ENCODE measurements at regions not wholly inside any gene's neighbourhood (a gene's known extent, or its start where the extent isn't known, plus 50 kb on each side); places are given as distances from the start of the nearest gene placed in this dataset.
"Not testable (repeated sequence)": the region's sequence is repeated elsewhere in the genome, so short reads cannot be mapped to it uniquely, and the experiment has no call there.

DNA sequence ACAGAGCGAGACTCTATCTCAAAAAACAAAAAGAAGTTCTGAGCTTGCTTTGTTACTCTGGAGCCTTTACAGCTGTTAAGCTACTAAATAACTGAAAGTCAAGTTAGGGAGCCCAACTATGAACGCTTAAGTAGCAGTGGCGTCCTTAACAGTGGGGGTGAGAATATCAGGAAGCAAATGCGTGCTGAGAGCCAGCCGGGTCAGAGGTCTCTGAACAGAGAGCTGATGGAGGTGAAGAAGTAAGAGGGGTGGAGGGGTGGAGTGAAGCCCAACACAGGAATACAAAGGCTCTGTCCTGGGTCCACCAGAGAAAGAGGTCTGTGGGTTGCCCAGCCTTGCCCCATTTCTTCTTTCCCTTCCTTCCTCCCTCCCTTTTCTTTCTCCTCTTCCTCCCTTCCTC is 104.1 kb upstream of the GATA6 start:
- no peaks in the 10 kb centered on the region for H3K4me1 ChIP-seq (ENCODE audit: control insufficient read depth in 2 of 2, insufficient read depth in 2 of 2, low read length in 2 of 2)
- no peak overlapping the region for H3K4me3 Mint-ChIP-seq
- DNase-seq (no peak), ATAC-seq (no peak)
- H3K9me3 Mint-ChIP-seq = peaks cover 0 to 5% (median 0%) of the 10 kb centered on the region in 11 donors
- intact Hi-C loops (cut with micrococcal nuclease) = no loop called here
- H3K27ac Mint-ChIP-seq = no peak overlapping the region
- H3K36me3 ChIP-seq (ENCODE audit: control insufficient read depth in 2 of 3, insufficient read depth in 3 of 3, low read length in 3 of 3) = no peaks in the 10 kb centered on the region
- ChIA-PET CTCF (no interaction called here), POLR2A (no interaction called here)
- peaks cover 0 to 13% (median 11%) of the 10 kb centered on the region in 5 donors for H3K27me3 Mint-ChIP-seq
- no peaks in the 10 kb centered on the region for H3K27me3 ChIP-seq (ENCODE audit: control insufficient read depth in 2 of 2, insufficient read depth in 2 of 2, low read length in 2 of 2)
- H3K4me1 Mint-ChIP-seq = peaks cover 0 to 2% (median 0%) of the 10 kb centered on the region in 7 donors
- no peaks in the 10 kb centered on the region for H3K9me3 ChIP-seq (ENCODE audit: control insufficient read depth in 2 of 3, low read length in 3 of 3)
- H3K27ac ChIP-seq (ENCODE audit: low read depth, low read length) = no peak overlapping the region
- no peaks in the 10 kb centered on the region for H3K36me3 Mint-ChIP-seq
- H3K4me3 ChIP-seq (ENCODE audit: low read length) = no peak overlapping the region

DNA sequence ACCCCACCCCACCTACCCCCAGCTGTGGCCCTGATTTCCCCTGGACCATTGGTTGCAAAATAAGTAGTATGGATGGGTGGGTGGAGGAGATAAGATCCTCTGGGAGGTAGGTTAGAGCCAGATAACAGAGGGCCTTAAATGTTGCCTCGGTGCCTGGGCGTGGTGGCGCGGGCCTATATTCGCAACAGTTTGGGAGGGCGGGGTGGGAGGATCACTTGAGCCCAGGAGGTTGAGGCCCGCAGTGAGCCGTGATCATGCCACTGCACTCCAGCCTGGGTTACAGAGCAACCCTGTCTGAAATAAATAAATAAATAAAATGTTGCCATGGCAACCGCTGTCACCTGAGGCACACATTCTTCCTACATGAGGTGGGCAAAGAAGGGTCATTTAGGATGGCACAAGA is 103.3 kb upstream of the GATA6 start:
- ATAC-seq = no peak
- ChIA-PET CTCF (no interaction called here), POLR2A (no interaction called here)
- H3K27me3 ChIP-seq (ENCODE audit: control insufficient read depth in 2 of 2, insufficient read depth in 2 of 2, low read length in 2 of 2) = no peaks in the 10 kb centered on the region
- H3K36me3 Mint-ChIP-seq = no peaks in the 10 kb centered on the region
- H3K9me3 Mint-ChIP-seq = peaks cover 0 to 5% (median 0%) of the 10 kb centered on the region in 11 donors
- H3K4me3 ChIP-seq (ENCODE audit: low read length) = no peak overlapping the region
- H3K9me3 ChIP-seq (ENCODE audit: control insufficient read depth in 2 of 3, low read length in 3 of 3) = no peaks in the 10 kb centered on the region
- no peak overlapping the region for H3K4me3 Mint-ChIP-seq
- H3K27ac Mint-ChIP-seq = no peak overlapping the region
- DNase-seq = no peak
- intact Hi-C loops (cut with micrococcal nuclease) = no loop called here
- H3K36me3 ChIP-seq (ENCODE audit: control insufficient read depth in 2 of 3, insufficient read depth in 3 of 3, low read length in 3 of 3) = no peaks in the 10 kb centered on the region
- no peak overlapping the region for H3K27ac ChIP-seq (ENCODE audit: low read depth, low read length)
- H3K4me1 ChIP-seq (ENCODE audit: control insufficient read depth in 2 of 2, insufficient read depth in 2 of 2, low read length in 2 of 2) = no peaks in the 10 kb centered on the region
- H3K4me1 Mint-ChIP-seq = peaks cover 0 to 2% (median 0%) of the 10 kb centered on the region in 7 donors
- H3K27me3 Mint-ChIP-seq = peaks cover 0 to 13% (median 11%) of the 10 kb centered on the region in 5 donors

- H3K4me1 Mint-ChIP-seq = peaks cover 0 to 2% (median 0%) of the 10 kb centered on the region in 7 donors
- Histone ChIP-seq H3K27me3 (ENCODE audit: control insufficient read depth in 2 of 2, insufficient read depth in 2 of 2, low read length in 2 of 2) (no peaks in the 10 kb centered on the region), H3K4me3 (ENCODE audit: low read length) (no peak overlapping the region), H3K4me1 (ENCODE audit: control insufficient read depth in 2 of 2, insufficient read depth in 2 of 2, low read length in 2 of 2) (no peaks in the 10 kb centered on the region), H3K27ac (ENCODE audit: low read depth, low read length) (no peak overlapping the region), H3K36me3 (ENCODE audit: control insufficient read depth in 2 of 3, insufficient read depth in 3 of 3, low read length in 3 of 3) (no peaks in the 10 kb centered on the region), H3K9me3 (ENCODE audit: control insufficient read depth in 2 of 3, low read length in 3 of 3) (no peaks in the 10 kb centered on the region)
- ChIA-PET POLR2A (no interaction called here), CTCF (no interaction called here)
- no peaks in the 10 kb centered on the region for H3K36me3 Mint-ChIP-seq
- H3K9me3 Mint-ChIP-seq = peaks cover 0 to 5% (median 0%) of the 10 kb centered on the region in 11 donors
- DNase-seq = no peak
- no peak overlapping the region for H3K4me3 Mint-ChIP-seq
- no peak overlapping the region for H3K27ac Mint-ChIP-seq
- intact Hi-C loops (cut with micrococcal nuclease) = no loop called here
- H3K27me3 Mint-ChIP-seq = peaks cover 0 to 13% (median 9%) of the 10 kb centered on the region in 5 donors
- no peak for ATAC-seq
Observed at GRCh38 chr18:22067109-22067508, 102.3 kb upstream of the GATA6 start.

GRCh38 chr18:22067682-22068081 is 101.7 kb upstream of the GATA6 start:
- intact Hi-C loops (cut with micrococcal nuclease) = no loop called here
- CTCF ChIA-PET = no interaction called here

DNA sequence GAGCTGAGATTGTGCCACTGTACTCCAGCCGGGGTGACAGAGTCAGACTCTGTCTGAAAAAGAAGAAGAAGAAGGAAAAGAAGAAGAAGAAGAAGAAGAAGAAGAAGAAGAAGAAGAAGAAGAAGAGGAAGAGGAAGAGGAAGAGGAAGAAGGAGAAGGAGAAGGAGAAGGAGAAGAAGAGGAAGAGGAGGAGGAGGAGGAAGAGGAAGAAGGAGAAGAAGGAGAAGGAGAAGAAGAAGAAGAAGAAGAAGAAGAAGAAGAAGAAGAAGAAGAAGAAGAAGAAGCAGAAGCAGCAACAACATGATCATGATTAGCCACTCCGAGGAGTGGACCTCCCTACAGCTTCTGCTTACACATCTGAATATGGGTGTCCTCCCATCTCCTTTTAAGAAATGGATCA is 100.6 kb upstream of the GATA6 start:
- H3K9me3 ChIP-seq (ENCODE audit: control insufficient read depth in 2 of 3, low read length in 3 of 3); H3K9me3 Mint-ChIP-seq; POLR2A ChIA-PET; intact Hi-C loops (cut with micrococcal nuclease); H3K27ac Mint-ChIP-seq; H3K27ac ChIP-seq (ENCODE audit: low read depth, low read length); DNase-seq; H3K4me3 Mint-ChIP-seq; H3K4me3 ChIP-seq (ENCODE audit: low read length); H3K27me3 ChIP-seq (ENCODE audit: control insufficient read depth in 2 of 2, insufficient read depth in 2 of 2, low read length in 2 of 2); H3K36me3 Mint-ChIP-seq; CTCF ChIA-PET; ATAC-seq; H3K4me1 ChIP-seq (ENCODE audit: control insufficient read depth in 2 of 2, insufficient read depth in 2 of 2, low read length in 2 of 2); H3K36me3 ChIP-seq (ENCODE audit: control insufficient read depth in 2 of 3, insufficient read depth in 3 of 3, low read length in 3 of 3); H3K4me1 Mint-ChIP-seq: not testable (repeated sequence)
- peaks cover 0 to 12% (median 4%) of the 10 kb centered on the region in 5 donors for H3K27me3 Mint-ChIP-seq

More at GRCh38 chr18:22067682-22068081, 101.7 kb upstream of the GATA6 start:
- peaks cover 0 to 2% (median 0%) of the 10 kb centered on the region in 7 donors for H3K4me1 Mint-ChIP-seq
- DNase-seq (no peak), ATAC-seq (no peak)
- H3K4me3 Mint-ChIP-seq = no peak overlapping the region
- no peaks in the 10 kb centered on the region for H3K36me3 ChIP-seq (ENCODE audit: control insufficient read depth in 2 of 3, insufficient read depth in 3 of 3, low read length in 3 of 3)
- H3K36me3 Mint-ChIP-seq = no peaks in the 10 kb centered on the region
- H3K4me1 ChIP-seq (ENCODE audit: control insufficient read depth in 2 of 2, insufficient read depth in 2 of 2, low read length in 2 of 2) = no peaks in the 10 kb centered on the region
- POLR2A ChIA-PET = no interaction called here
- H3K27ac ChIP-seq (ENCODE audit: low read depth, low read length) = no peak overlapping the region
- H3K27ac Mint-ChIP-seq = no peak overlapping the region
- H3K4me3 ChIP-seq (ENCODE audit: low read length) = no peak overlapping the region
- no peaks in the 10 kb centered on the region for H3K27me3 ChIP-seq (ENCODE audit: control insufficient read depth in 2 of 2, insufficient read depth in 2 of 2, low read length in 2 of 2)
- no peaks in the 10 kb centered on the region for H3K9me3 ChIP-seq (ENCODE audit: control insufficient read depth in 2 of 3, low read length in 3 of 3)
- peaks cover 0 to 12% (median 4%) of the 10 kb centered on the region in 5 donors for H3K27me3 Mint-ChIP-seq
- peaks cover 0 to 5% (median 0%) of the 10 kb centered on the region in 11 donors for H3K9me3 Mint-ChIP-seq

- ChIA-PET CTCF (no interaction called here), POLR2A (no interaction called here)
- DNase-seq (no peak), ATAC-seq (no peak)
- Mint-ChIP-seq H3K27me3 (peaks cover 0 to 8% (median 0%) of the 10 kb centered on the region in 5 donors), H3K36me3 (no peaks in the 10 kb centered on the region), H3K4me1 (peaks cover 0 to 2% (median 0%) of the 10 kb centered on the region in 7 donors), H3K27ac (no peak overlapping the region), H3K9me3 (peaks cover 0 to 5% (median 2%) of the 10 kb centered on the region in 11 donors), H3K4me3 (no peak overlapping the region)
- no peak overlapping the region for H3K4me3 ChIP-seq (ENCODE audit: low read length)
- no peaks in the 10 kb centered on the region for H3K9me3 ChIP-seq (ENCODE audit: control insufficient read depth in 2 of 3, low read length in 3 of 3)
- H3K36me3 ChIP-seq (ENCODE audit: control insufficient read depth in 2 of 3, insufficient read depth in 3 of 3, low read length in 3 of 3) = no peaks in the 10 kb centered on the region
- no peak overlapping the region for H3K27ac ChIP-seq (ENCODE audit: low read depth, low read length)
- no peaks in the 10 kb centered on the region for H3K27me3 ChIP-seq (ENCODE audit: control insufficient read depth in 2 of 2, insufficient read depth in 2 of 2, low read length in 2 of 2)
- intact Hi-C loops (cut with micrococcal nuclease) = no loop called here
- H3K4me1 ChIP-seq (ENCODE audit: control insufficient read depth in 2 of 2, insufficient read depth in 2 of 2, low read length in 2 of 2) = no peaks in the 10 kb centered on the region
Observed at GRCh38 chr18:22069916-22070315, 99.5 kb upstream of the GATA6 start.

- ChIA-PET POLR2A (no interaction called here), CTCF (no interaction called here)
- ATAC-seq (no peak), DNase-seq (no peak)
- Histone ChIP-seq H3K9me3 (ENCODE audit: control insufficient read depth in 2 of 3, low read length in 3 of 3) (no peaks in the 10 kb centered on the region), H3K4me3 (ENCODE audit: low read length) (no peak overlapping the region), H3K27ac (ENCODE audit: low read depth, low read length) (no peak overlapping the region), H3K27me3 (ENCODE audit: control insufficient read depth in 2 of 2, insufficient read depth in 2 of 2, low read length in 2 of 2) (no peaks in the 10 kb centered on the region), H3K4me1 (ENCODE audit: control insufficient read depth in 2 of 2, insufficient read depth in 2 of 2, low read length in 2 of 2) (no peaks in the 10 kb centered on the region), H3K36me3 (ENCODE audit: control insufficient read depth in 2 of 3, insufficient read depth in 3 of 3, low read length in 3 of 3) (no peaks in the 10 kb centered on the region)
- intact Hi-C loops (cut with micrococcal nuclease) = no loop called here
- H3K27ac Mint-ChIP-seq = no peak overlapping the region
- H3K4me1 Mint-ChIP-seq = no peaks in the 10 kb centered on the region
- peaks cover 0 to 4% (median 0%) of the 10 kb centered on the region in 5 donors for H3K27me3 Mint-ChIP-seq
- peaks cover 0 to 4% (median 0%) of the 10 kb centered on the region in 11 donors for H3K9me3 Mint-ChIP-seq
- H3K4me3 Mint-ChIP-seq = no peak overlapping the region
- H3K36me3 Mint-ChIP-seq = no peaks in the 10 kb centered on the region
Observed at GRCh38 chr18:22073411-22073810, 96.0 kb upstream of the GATA6 start.

All from naive thymus-derived CD4-positive, alpha-beta T cell (primary cell).